ENCODE measurements at regions not wholly inside any gene's neighbourhood (a gene's known extent, or its start where the extent isn't known, plus 50 kb on each side); places are given as distances from the start of the nearest gene placed in this dataset.

- DNase-seq (no peak), ATAC-seq (no peak)
- intact Hi-C loops (cut with micrococcal nuclease): no loop called here
Measured at GRCh38 chr19:30745476-30745985, 373.3 kb downstream of the ZNF536 start.

- ATAC-seq: no peak
- DNase-seq: no peak
- intact Hi-C loops (cut with micrococcal nuclease): no loop called here
Measured at GRCh38 chr19:30744741-30745475, 372.7 kb downstream of the ZNF536 start.

- no peak for ATAC-seq
- no peak for DNase-seq
- intact Hi-C loops (cut with micrococcal nuclease): no loop called here
Measured at GRCh38 chr19:30743702-30744101, 371.5 kb downstream of the ZNF536 start.

- ATAC-seq (no peak), DNase-seq (peak; percentile 30)
Measured at GRCh38 chr19:30743011-30743410, 370.8 kb downstream of the ZNF536 start.

GRCh38 chr19:30742406-30742938 is 370.3 kb downstream of the ZNF536 start:
- DNase-seq (no peak), ATAC-seq (no peak)
- intact Hi-C loops (cut with micrococcal nuclease): no loop called here

More at GRCh38 chr19:30743011-30743410, 370.8 kb downstream of the ZNF536 start:
- intact Hi-C loops (cut with micrococcal nuclease): no loop called here

GRCh38 chr19:30741566-30741965 is 369.4 kb downstream of the ZNF536 start:
- no peak for DNase-seq
- ATAC-seq: no peak
- intact Hi-C loops (cut with micrococcal nuclease): no loop called here

DNA sequence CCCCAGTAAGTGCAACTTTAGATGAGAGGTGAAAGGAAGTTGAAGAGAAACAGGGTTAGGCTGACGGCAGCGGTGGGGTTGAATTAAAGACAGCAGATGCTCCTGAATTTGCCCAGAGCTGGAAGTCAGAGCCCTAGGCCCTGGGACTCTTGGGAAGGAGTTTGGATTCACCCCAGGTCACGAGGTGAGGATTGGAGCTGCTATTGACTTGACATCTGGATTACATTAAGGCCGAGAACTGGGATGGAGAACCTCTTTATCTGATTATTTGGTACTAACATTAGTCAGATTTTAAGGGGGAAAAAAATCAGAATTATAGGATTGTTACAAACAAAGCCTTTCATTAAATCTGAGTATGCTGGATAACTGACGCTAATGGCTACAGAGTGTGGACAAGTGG is 367.2 kb downstream of the ZNF536 start:
- DNase-seq (no peak), ATAC-seq (peak; percentile 71)
- intact Hi-C loops (cut with micrococcal nuclease): no loop called here

DNA sequence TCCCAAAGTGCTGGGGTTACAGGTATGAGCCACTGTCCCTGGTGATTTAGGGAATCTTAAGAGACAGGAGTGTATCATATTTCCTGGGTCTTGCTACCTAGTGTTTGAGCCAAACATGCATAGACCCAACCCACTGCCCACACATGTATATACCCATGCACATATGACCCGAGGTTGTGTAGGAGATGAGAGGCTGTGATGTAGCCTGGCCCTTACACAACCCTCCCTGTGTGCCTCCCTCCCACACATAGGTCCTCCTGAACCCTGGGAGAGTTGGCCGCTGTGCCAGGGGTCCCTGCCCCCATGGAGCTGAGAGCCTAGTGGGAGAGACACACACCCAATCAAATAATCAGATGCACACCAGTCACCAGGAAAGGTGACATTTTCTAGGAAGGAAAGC is 365.9 kb downstream of the ZNF536 start:
- DNase-seq (no peak), ATAC-seq (no peak)
- intact Hi-C loops (cut with micrococcal nuclease): no loop called here

- intact Hi-C loops (cut with micrococcal nuclease): no loop called here
- DNase-seq: no peak
- peak; percentile 35 for ATAC-seq
Measured at GRCh38 chr19:30734669-30735068, 362.5 kb downstream of the ZNF536 start.

- intact Hi-C loops (cut with micrococcal nuclease): no loop called here
- ATAC-seq: peak; percentile 49
- DNase-seq: peak; percentile 35
Measured at GRCh38 chr19:30733826-30734550, 361.8 kb downstream of the ZNF536 start.

GRCh38 chr19:30731591-30731990 is 359.4 kb downstream of the ZNF536 start:
- no peak for DNase-seq
- intact Hi-C loops (cut with micrococcal nuclease): no loop called here
- ATAC-seq: peak; percentile 41

GRCh38 chr19:30729451-30729850 is 357.3 kb downstream of the ZNF536 start:
- DNase-seq (no peak), ATAC-seq (no peak)
- intact Hi-C loops (cut with micrococcal nuclease): no loop called here

- intact Hi-C loops (cut with micrococcal nuclease): no loop called here
- ATAC-seq (no peak), DNase-seq (no peak)
Measured at GRCh38 chr19:30722761-30723160, 350.6 kb downstream of the ZNF536 start.

GRCh38 chr19:30722186-30722585 is 350.0 kb downstream of the ZNF536 start:
- no peak for DNase-seq
- intact Hi-C loops (cut with micrococcal nuclease): no loop called here

GRCh38 chr19:30719999-30720345 is 347.8 kb downstream of the ZNF536 start:
- peak; percentile 74 for ATAC-seq
- intact Hi-C loops (cut with micrococcal nuclease): no loop called here
- DNase-seq: no peak

More at GRCh38 chr19:30722186-30722585, 350.0 kb downstream of the ZNF536 start:
- no peak for ATAC-seq

DNA sequence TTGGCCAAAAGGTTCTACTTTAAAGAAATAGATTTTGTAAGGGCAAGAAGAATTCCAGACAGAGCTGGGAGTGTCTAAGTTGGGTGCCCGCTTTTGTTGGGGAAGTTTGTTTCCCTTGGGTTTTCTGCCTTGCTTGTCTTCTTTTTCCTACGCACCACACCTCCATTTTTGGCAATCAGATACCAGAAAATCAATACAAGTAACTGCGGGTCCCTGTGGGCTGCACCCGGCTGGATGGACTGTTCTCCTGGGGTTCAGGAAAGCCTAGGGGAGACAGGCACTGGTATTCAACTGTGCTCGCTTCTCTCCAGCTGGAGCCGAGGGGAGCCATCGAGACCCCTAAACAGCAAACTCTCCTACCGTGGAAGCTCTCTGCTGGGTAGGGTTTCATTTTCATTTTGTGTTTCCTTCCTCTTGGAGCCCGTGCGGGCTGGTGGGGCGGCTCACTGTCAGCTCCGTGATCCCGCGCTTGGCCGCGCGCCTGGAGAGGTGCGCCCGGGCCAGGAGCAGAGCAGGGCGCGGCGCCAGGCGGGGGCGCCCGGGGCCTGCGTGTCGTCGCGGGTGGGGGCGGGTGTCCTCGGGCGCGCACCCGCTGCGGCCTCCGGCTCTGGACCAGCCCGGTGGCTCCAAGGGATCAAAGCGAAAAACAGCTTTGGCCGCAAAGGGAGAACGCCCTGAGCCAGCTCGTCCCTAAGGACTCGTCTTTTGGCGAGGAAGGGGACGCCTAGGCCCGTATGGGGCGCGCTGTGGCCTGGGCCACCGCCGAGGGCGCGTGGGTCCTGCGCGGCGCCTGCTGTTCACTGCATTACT is 347.2 kb downstream of the ZNF536 start:
- ATAC-seq (peak; percentile 98), DNase-seq (peak; percentile 91)
- intact Hi-C loops (cut with micrococcal nuclease): no loop called here

DNA sequence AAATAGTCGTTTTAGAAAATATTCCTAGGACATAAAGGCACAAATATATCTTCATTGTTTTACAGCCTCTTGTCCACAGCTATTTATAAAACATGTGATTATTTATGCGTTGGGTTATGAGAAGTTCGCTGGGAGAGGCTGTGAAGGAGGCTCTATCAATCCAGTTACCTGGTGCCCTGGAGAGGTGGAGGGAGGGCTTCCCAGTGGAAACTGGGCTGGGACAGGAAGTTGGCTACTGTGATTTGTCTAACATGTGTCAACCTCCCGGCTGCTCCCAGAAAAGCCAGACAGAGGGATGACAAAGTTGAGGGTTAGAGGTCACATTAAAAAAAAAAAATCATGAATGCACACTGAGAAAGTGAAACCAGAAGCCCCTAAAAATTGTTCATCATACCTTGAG is 346.5 kb downstream of the ZNF536 start:
- intact Hi-C loops (cut with micrococcal nuclease): no loop called here

DNA sequence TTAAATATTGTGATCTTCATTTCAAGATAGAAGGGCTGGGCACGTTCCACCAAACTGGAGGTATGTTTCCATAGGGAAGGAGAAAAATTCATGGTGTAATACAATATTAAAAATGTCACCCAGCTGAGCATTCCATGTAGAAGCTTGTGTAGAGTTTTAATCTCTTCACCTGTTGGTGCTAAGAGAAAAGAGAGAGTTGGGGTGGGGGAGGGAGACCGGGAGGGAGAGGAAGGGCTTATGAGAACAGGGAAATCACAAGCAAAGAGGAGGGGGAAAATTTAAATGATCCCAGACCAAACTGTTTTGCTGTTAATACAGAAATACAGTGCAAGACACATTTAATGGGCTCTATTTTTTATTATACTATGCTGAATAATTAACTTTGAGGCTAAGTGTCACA is 345.8 kb downstream of the ZNF536 start:
- intact Hi-C loops (cut with micrococcal nuclease): no loop called here
- DNase-seq: no peak
- no peak for ATAC-seq

More for the DNA sequence above, 346.5 kb downstream of the ZNF536 start:
- DNase-seq (no peak), ATAC-seq (peak; percentile 42)

- ATAC-seq: no peak
- DNase-seq: no peak
- intact Hi-C loops (cut with micrococcal nuclease): no loop called here
Measured at GRCh38 chr19:30717381-30717780, 345.2 kb downstream of the ZNF536 start.

All from left ventricle myocardium superior (tissue), 1 donor.